HL-60 (cell line): ENCODE measurements at regions not wholly inside any gene's neighbourhood (a gene's known extent, or its start where the extent isn't known, plus 50 kb on each side); places are given as distances from the start of the nearest gene placed in this dataset.

Experiments
- TF ChIP-seq, protein P1 (sequence below): IDR thresholded peaks from one replicate; pipeline ENCODE4 v1.5.1; 2011; ENCODE audit warnings: low read length, control low read depth, inconsistent platforms; ENCODE audit not compliant: insufficient read depth
- TF ChIP-seq, protein P2 (sequence below): IDR thresholded peaks from 2 replicates; pipeline ENCODE4 v1.6.1; 2012; ENCODE audit warnings: low read depth; ENCODE audit not compliant: insufficient replicate concordance

DNA sequence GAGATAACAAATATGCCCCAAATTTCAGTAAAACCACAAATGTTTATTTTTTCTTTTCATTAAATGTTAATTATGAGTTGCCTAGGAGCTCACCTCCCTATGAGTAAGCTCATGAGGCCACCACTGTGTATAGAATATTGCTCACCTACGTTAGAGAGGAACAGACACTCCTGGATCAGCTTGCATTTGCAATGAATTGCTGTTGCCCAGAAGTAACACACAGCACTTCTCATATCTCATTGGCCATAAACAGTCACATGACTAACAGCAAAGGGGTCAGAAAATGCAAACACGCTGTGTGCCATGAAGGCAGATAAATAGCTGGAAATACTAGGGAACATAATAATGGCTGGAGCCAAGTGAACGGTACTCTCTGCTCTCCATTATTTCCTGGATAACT is 89.0 kb upstream of the GALNT5 start:
- TF ChIP-seq, protein P1, sequence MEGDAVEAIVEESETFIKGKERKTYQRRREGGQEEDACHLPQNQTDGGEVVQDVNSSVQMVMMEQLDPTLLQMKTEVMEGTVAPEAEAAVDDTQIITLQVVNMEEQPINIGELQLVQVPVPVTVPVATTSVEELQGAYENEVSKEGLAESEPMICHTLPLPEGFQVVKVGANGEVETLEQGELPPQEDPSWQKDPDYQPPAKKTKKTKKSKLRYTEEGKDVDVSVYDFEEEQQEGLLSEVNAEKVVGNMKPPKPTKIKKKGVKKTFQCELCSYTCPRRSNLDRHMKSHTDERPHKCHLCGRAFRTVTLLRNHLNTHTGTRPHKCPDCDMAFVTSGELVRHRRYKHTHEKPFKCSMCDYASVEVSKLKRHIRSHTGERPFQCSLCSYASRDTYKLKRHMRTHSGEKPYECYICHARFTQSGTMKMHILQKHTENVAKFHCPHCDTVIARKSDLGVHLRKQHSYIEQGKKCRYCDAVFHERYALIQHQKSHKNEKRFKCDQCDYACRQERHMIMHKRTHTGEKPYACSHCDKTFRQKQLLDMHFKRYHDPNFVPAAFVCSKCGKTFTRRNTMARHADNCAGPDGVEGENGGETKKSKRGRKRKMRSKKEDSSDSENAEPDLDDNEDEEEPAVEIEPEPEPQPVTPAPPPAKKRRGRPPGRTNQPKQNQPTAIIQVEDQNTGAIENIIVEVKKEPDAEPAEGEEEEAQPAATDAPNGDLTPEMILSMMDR, result no peak
- TF ChIP-seq, protein P2, sequence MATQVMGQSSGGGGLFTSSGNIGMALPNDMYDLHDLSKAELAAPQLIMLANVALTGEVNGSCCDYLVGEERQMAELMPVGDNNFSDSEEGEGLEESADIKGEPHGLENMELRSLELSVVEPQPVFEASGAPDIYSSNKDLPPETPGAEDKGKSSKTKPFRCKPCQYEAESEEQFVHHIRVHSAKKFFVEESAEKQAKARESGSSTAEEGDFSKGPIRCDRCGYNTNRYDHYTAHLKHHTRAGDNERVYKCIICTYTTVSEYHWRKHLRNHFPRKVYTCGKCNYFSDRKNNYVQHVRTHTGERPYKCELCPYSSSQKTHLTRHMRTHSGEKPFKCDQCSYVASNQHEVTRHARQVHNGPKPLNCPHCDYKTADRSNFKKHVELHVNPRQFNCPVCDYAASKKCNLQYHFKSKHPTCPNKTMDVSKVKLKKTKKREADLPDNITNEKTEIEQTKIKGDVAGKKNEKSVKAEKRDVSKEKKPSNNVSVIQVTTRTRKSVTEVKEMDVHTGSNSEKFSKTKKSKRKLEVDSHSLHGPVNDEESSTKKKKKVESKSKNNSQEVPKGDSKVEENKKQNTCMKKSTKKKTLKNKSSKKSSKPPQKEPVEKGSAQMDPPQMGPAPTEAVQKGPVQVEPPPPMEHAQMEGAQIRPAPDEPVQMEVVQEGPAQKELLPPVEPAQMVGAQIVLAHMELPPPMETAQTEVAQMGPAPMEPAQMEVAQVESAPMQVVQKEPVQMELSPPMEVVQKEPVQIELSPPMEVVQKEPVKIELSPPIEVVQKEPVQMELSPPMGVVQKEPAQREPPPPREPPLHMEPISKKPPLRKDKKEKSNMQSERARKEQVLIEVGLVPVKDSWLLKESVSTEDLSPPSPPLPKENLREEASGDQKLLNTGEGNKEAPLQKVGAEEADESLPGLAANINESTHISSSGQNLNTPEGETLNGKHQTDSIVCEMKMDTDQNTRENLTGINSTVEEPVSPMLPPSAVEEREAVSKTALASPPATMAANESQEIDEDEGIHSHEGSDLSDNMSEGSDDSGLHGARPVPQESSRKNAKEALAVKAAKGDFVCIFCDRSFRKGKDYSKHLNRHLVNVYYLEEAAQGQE, result no peak
